GM10266 (cell line): ENCODE measurements at regions not wholly inside any gene's neighbourhood (a gene's known extent, or its start where the extent isn't known, plus 50 kb on each side); places are given as distances from the start of the nearest gene placed in this dataset.

Experiments used
- DNase-seq: peaks from one replicate; pipeline ENCODE4 v3.0.0; 2012; ENCODE audit errors: extremely low spot score
- CTCF ChIP-seq: IDR thresholded peaks from 2 replicates; pipeline ENCODE4 v1.5.1; 2012; ENCODE audit warnings: mild to moderate bottlenecking, low read depth; ENCODE audit not compliant: control insufficient read depth, insufficient read depth; ENCODE audit errors: missing control alignments

DNA sequence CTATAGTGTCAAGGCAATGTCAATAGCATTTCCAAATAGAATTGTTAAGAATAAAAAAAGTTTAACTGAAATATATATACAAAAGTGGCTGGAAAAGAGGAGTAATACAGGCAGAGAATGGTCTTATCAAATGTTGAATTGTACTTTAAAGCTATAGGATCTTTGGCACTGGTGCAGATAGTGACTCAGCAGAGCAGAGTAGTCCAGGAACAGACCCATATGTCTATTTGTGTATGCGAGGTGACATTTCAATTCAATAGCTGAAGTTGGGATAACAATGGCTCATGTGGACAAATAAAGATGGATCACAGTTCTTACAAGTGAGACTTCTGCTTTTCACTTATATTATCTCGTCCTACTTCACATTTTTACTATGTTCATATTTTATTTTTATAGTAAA, 543.0 kb upstream of the B3GALT2 start:
- TF ChIP-seq CTCF: no peak
- DNase-seq: no peak

- DNase-seq: no peak
- no peak for TF ChIP-seq CTCF
These were observed 541.4 kb upstream of the B3GALT2 start for GRCh38 chr1:193727850-193728249.

DNA sequence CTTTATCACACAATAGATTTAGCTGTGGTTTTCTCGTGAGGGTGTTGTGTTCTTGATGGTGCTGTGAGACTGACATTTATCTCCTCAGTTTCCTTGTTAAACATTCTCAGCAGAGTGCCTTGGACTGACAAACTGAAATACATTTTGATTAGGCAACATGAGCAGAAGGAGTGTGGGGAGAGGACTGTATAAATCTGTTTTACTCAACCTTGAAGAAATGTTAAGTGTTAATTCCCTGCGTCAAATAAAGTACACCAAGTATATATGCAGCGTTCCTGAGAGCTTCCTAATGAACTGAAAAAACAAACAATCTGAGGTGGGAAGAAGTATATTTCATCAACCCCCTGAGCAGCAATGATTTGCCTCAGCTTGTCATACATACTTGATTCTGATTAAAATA, 540.3 kb upstream of the B3GALT2 start:
- TF ChIP-seq CTCF: no peak

DNA sequence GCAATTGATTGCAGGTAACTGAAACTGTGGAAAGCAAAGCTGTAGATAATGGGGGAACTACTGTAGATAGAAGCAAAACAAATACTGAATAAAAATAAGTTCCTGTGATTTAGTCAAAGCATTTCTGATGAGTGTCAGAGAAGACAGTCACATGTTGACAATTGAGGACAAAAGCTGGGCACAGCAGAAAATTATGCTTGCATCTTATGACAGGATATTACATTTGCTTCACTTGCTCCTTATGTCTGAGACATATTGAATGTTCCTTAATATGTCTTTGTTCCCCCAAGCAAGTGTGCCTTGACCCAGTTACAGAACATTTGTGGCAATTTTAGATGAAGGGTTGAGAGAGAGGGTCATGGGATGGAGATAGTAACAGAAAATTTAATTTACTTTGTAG, 526.0 kb upstream of the B3GALT2 start:
- TF ChIP-seq CTCF: no peak
- no peak for DNase-seq

More for the DNA sequence above, 540.3 kb upstream of the B3GALT2 start:
- DNase-seq: no peak

DNA sequence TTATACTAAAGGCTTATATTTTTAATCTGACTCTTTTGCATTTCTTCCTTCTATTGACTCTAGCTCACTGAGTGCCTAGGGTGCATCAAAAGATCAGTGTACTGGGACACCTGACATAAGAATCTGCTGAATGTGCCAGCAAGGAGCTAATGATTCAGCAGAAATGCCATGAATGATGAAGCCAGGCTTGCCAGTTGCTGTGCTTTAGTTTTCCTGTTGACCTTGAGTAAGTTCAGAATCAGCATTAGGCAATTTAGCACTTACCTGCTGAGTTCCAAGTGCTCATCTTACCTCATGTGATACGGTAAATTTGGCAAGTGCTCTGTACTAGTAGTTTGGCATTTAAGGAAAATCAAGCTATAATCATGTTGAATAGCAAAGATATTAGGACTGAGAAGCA, 523.2 kb upstream of the B3GALT2 start:
- no peak for TF ChIP-seq CTCF
- DNase-seq: no peak

- no peak for TF ChIP-seq CTCF
- DNase-seq: no peak
These were observed 521.0 kb upstream of the B3GALT2 start for GRCh38 chr1:193707271-193708021.

DNA sequence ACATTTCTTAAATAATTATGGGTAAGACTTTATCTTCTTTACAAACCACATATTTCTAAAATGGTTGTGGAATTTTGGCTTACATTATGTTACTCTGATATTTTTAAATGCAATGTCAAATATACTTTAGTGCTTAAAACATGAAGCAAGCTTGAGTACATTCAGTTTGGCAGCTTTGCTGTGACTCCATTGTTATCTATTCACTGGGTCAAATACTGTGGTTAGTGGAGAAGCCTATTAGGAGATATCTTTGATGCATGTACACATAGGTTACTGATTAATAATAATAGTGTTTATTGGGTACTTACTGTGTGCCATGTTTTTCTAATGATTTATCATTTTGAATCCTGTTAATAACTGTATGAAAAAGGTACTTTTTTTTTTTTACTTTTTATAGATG, 520.4 kb upstream of the B3GALT2 start:
- DNase-seq: no peak
- TF ChIP-seq CTCF: no peak
